Prostate gland (tissue), 2 donors: ENCODE measurements at regions not wholly inside any gene's neighbourhood (a gene's known extent, or its start where the extent isn't known, plus 50 kb on each side); places are given as distances from the start of the nearest gene placed in this dataset.

Experiments used
- POLR2A ChIP-seq: fragments of 450-650 bp; IDR thresholded peaks from one replicate; pipeline ENCODE4 v1.6.1; 2016; ENCODE audit warnings: antibody characterized with exemption, mild to moderate bottlenecking
- POLR2AphosphoS5 ChIP-seq: sonication (generic); formaldehyde crosslinking; IDR thresholded peaks from one replicate; pipeline ENCODE4 v1.6.1; 2017; ENCODE audit warnings: antibody characterized with exemption
- TF ChIP-seq, protein P1 (sequence below), 4 experiments: fragments of 200-600 bp in 2 of 4; fragments of 450-650 bp in 2 of 4; sonication (generic) in 2 of 4; IDR thresholded peaks; 1 replicate in 3 of 4; 2 replicates in 1 of 4; pipeline ENCODE4 v1.5.1; 2016 to 2019; ENCODE audit warnings: antibody characterized with exemption in 4 of 4, mild to moderate bottlenecking in 2 of 4, moderate library complexity in 2 of 4

DNA sequence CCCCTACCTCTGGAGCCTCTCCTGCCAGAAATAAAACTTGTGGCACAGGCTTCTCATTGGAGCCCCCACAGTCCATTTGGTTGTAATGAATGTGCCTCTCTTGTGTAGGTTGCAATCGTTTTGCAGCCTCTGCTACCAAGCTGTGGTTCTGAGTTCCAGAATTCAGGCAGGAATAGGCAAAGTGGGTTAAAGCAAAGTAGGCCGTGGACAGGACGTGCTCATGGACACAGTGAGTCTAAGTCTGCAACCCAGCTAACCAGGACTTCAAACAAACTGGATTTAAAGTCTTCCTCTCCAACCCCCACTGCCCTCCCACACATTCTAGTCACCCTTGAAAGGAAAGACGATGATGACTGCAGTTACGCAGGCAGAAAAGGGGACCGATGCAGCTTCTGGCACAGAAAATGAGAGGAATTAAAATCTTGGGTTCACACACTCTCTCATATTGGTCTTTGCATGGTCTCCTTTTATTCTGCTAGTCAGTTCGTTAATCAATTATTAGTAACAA is 260.0 kb downstream of the PIK3R1 start:
- no peak for TF ChIP-seq POLR2AphosphoS5
- TF ChIP-seq, protein P1, sequence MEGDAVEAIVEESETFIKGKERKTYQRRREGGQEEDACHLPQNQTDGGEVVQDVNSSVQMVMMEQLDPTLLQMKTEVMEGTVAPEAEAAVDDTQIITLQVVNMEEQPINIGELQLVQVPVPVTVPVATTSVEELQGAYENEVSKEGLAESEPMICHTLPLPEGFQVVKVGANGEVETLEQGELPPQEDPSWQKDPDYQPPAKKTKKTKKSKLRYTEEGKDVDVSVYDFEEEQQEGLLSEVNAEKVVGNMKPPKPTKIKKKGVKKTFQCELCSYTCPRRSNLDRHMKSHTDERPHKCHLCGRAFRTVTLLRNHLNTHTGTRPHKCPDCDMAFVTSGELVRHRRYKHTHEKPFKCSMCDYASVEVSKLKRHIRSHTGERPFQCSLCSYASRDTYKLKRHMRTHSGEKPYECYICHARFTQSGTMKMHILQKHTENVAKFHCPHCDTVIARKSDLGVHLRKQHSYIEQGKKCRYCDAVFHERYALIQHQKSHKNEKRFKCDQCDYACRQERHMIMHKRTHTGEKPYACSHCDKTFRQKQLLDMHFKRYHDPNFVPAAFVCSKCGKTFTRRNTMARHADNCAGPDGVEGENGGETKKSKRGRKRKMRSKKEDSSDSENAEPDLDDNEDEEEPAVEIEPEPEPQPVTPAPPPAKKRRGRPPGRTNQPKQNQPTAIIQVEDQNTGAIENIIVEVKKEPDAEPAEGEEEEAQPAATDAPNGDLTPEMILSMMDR (IDR thresholded peaks at IDR 0.05), result no peak
- no peak for TF ChIP-seq POLR2A
